ENCODE measurements at regions not wholly inside any gene's neighbourhood (a gene's known extent, or its start where the extent isn't known, plus 50 kb on each side); places are given as distances from the start of the nearest gene placed in this dataset.

DNA sequence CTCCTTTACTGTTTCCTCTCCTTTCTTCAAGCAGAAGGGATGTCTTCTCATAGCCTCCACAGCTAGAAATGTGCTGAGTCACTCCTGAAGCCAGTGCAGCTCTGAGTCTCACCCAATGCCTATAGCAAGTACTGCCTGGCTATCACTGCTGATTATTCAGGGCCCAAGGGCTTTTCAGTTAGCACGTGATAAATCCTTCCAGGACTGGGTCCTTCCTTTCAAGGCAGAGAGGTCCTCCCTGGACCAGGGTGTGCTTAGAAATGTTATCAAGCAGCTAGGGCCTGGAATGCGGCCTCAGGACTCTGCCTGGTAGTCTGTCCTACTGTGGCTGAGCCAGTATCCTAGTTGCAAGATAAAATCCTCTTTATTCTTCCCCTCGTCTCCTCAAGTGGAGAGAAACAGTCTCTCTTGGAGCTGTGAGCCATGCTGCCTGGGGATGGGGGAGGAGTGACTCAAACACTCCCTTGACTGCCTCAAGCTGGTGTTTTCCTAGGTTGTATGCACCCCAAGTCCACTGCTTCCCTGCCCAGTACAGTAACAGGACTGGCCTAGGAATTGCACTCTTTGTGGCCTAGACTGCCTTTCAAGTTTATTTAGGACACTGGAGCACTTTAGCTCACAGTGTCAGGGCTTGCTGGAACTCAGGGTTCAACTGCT lies 198.7 kb upstream of the SERP2 start:
- CTCF ChIA-PET (ENCODE audit: unreplicated experiment): no interaction called here
- BruUV-seq (replicated peaks): no TSS peak
- H4K20me1 ChIP-seq (ENCODE audit: insufficient read depth, low read length): no peaks in the 10 kb centered on the region
- H3K4me3 ChIP-seq (ENCODE audit: low read depth, low read length, poor library complexity, severe bottlenecking): no peak overlapping the region
- H3K36me3 ChIP-seq (ENCODE audit: insufficient read depth, low read length): no peaks in the 10 kb centered on the region
- POLR2A ChIA-PET: no interaction called here
- no peaks in the 10 kb centered on the region for H3K9me3 ChIP-seq (ENCODE audit: low read length)
- TF ChIP-seq, protein P1, sequence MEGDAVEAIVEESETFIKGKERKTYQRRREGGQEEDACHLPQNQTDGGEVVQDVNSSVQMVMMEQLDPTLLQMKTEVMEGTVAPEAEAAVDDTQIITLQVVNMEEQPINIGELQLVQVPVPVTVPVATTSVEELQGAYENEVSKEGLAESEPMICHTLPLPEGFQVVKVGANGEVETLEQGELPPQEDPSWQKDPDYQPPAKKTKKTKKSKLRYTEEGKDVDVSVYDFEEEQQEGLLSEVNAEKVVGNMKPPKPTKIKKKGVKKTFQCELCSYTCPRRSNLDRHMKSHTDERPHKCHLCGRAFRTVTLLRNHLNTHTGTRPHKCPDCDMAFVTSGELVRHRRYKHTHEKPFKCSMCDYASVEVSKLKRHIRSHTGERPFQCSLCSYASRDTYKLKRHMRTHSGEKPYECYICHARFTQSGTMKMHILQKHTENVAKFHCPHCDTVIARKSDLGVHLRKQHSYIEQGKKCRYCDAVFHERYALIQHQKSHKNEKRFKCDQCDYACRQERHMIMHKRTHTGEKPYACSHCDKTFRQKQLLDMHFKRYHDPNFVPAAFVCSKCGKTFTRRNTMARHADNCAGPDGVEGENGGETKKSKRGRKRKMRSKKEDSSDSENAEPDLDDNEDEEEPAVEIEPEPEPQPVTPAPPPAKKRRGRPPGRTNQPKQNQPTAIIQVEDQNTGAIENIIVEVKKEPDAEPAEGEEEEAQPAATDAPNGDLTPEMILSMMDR (conservative IDR thresholded peaks at IDR 0.05; ENCODE audit: low read length): no peak
- TF ChIP-seq EZH2phosphoT487 (IDR thresholded peaks at IDR 0.05; ENCODE audit: borderline replicate concordance, low read depth, low read length): no peak
- H3K4me2 ChIP-seq (ENCODE audit: low read length): no peak overlapping the region
- intact Hi-C loops (cut with micrococcal nuclease; ENCODE audit: unreplicated experiment): no loop called here
- H3K27ac ChIP-seq (ENCODE audit: low read depth, low read length, poor library complexity, severe bottlenecking): no peak overlapping the region
- H3K4me1 ChIP-seq (ENCODE audit: insufficient read depth, low read length, poor library complexity, severe bottlenecking): no peaks in the 10 kb centered on the region
- H3K79me2 ChIP-seq (ENCODE audit: insufficient read depth, low read depth, low read length): no peaks in the 10 kb centered on the region
- no peaks in the 10 kb centered on the region for H3K9me2 ChIP-seq (ENCODE audit: insufficient read depth, low read length)
- DNase-seq (ENCODE audit: low spot score): no peak
- H2AFZ ChIP-seq (ENCODE audit: low read length): no peak overlapping the region

DNA sequence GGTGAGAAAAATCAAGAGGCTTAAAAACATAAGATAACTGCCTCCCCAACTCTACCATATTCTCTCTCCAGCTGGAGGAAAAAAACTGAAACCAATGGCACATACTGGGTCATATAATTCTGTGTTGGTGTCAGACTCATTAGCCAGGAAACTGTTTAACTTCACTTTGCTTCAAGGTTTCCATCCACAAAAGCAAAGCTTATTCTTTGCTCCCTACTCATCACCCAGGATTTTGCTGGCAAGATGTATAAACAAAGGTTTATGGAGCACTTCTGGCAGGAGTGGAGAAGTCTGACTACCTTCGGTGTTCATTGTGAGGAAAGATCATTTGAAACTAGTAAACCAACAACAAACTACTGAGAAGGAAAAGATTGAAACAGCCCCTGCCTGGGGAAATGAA lies 197.5 kb upstream of the SERP2 start:
- no TSS peak for BruUV-seq (replicated peaks)
- H3K4me2 ChIP-seq (ENCODE audit: low read length): no peak overlapping the region
- H3K9me2 ChIP-seq (ENCODE audit: insufficient read depth, low read length): no peaks in the 10 kb centered on the region
- TF ChIP-seq EZH2phosphoT487 (IDR thresholded peaks at IDR 0.05; ENCODE audit: borderline replicate concordance, low read depth, low read length): no peak
- TF ChIP-seq, protein P1 (conservative IDR thresholded peaks at IDR 0.05; ENCODE audit: low read length): no peak
- no peak for DNase-seq (ENCODE audit: low spot score)
- H3K27ac ChIP-seq (ENCODE audit: low read depth, low read length, poor library complexity, severe bottlenecking): no peak overlapping the region
- H3K4me3 ChIP-seq (ENCODE audit: low read depth, low read length, poor library complexity, severe bottlenecking): no peak overlapping the region
- ChIA-PET CTCF (ENCODE audit: unreplicated experiment) (no interaction called here), POLR2A (no interaction called here)
- H3K4me1 ChIP-seq (ENCODE audit: insufficient read depth, low read length, poor library complexity, severe bottlenecking): no peaks in the 10 kb centered on the region
- H4K20me1 ChIP-seq (ENCODE audit: insufficient read depth, low read length): no peaks in the 10 kb centered on the region
- intact Hi-C loops (cut with micrococcal nuclease; ENCODE audit: unreplicated experiment): no loop called here
- no peak overlapping the region for H2AFZ ChIP-seq (ENCODE audit: low read length)
- no peaks in the 10 kb centered on the region for H3K79me2 ChIP-seq (ENCODE audit: insufficient read depth, low read depth, low read length)
- no peaks in the 10 kb centered on the region for H3K9me3 ChIP-seq (ENCODE audit: low read length)
- no peaks in the 10 kb centered on the region for H3K36me3 ChIP-seq (ENCODE audit: insufficient read depth, low read length)

DNA sequence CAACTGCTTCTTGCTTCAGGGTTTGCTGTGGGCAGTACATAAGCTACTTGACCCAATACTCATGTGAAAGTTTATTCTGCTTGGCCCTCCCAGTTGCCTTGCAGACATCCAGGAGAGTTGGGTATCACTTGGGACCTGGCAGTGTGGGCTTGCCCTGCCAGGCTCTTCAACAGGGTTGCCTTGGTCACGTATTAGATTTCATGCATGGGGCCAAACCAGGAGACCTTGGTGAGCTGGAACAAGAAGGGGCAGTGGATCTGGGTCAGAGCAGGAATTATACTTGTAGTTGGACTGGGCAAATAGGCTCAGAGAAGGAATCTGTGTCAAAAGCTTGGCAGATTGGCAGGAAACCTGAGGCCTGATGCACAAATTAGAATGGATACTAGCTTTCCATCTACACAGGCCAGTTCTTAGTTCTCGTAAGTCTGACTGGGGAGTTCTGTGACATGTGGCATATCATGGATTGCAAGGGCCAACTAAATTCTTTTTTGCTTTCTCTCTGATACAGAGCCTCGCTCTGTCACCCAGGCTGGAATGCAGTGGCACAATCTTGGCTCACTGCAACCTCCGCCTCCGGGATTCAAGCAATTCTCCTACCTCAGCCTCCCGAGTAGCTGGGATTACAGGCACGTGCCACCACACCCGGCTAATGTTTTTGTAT lies 192.6 kb upstream of the SERP2 start:
- H2AFZ ChIP-seq (ENCODE audit: low read length): no peak overlapping the region
- no peaks in the 10 kb centered on the region for H3K79me2 ChIP-seq (ENCODE audit: insufficient read depth, low read depth, low read length)
- DNase-seq (ENCODE audit: low spot score): no peak
- BruUV-seq (replicated peaks): no TSS peak
- POLR2A ChIA-PET: interaction anchor here (0.8 kb wide), 1 partner anchor 23 kb away, joined by 3 read pairs; no protein-coding TSS in a partner anchor
- no peak overlapping the region for H3K4me3 ChIP-seq (ENCODE audit: low read depth, low read length, poor library complexity, severe bottlenecking)
- no peak overlapping the region for H3K4me2 ChIP-seq (ENCODE audit: low read length)
- no peaks in the 10 kb centered on the region for H3K9me2 ChIP-seq (ENCODE audit: insufficient read depth, low read length)
- TF ChIP-seq, protein P1 (conservative IDR thresholded peaks at IDR 0.05; ENCODE audit: low read length): no peak
- TF ChIP-seq EZH2phosphoT487 (IDR thresholded peaks at IDR 0.05; ENCODE audit: borderline replicate concordance, low read depth, low read length): no peak
- H3K9me3 ChIP-seq (ENCODE audit: low read length): no peaks in the 10 kb centered on the region
- no peaks in the 10 kb centered on the region for H4K20me1 ChIP-seq (ENCODE audit: insufficient read depth, low read length)
- H3K27ac ChIP-seq (ENCODE audit: low read depth, low read length, poor library complexity, severe bottlenecking): no peak overlapping the region
- H3K36me3 ChIP-seq (ENCODE audit: insufficient read depth, low read length): no peaks in the 10 kb centered on the region
- intact Hi-C loops (cut with micrococcal nuclease; ENCODE audit: unreplicated experiment): no loop called here
- CTCF ChIA-PET (ENCODE audit: unreplicated experiment): no interaction called here
- H3K4me1 ChIP-seq (ENCODE audit: insufficient read depth, low read length, poor library complexity, severe bottlenecking): no peaks in the 10 kb centered on the region

Data from OCI-LY7 (cell line).